Neural crest cell (in vitro differentiated cells): ENCODE measurements at regions not wholly inside any gene's neighbourhood (a gene's known extent, or its start where the extent isn't known, plus 50 kb on each side); places are given as distances from the start of the nearest gene placed in this dataset.
"Not testable (repeated sequence)": the region's sequence is repeated elsewhere in the genome, so short reads cannot be mapped to it uniquely, and the experiment has no call there.

Experiments
- DNase-seq: peaks from one replicate; pipeline ENCODE4 v3.0.0; 2021; ENCODE audit warnings: low read depth, mixed read lengths, low spot score
- H3K27ac Mint-ChIP-seq: one replicate; pipeline ENCODE4 v1.8.0; 2021; ENCODE audit warnings: mild to moderate bottlenecking, mixed read lengths; ENCODE audit not compliant: unreplicated experiment
- H3K27me3 Mint-ChIP-seq: 2 replicates; pipeline ENCODE4 v1.8.0; 2021; ENCODE audit warnings: low read depth, mild to moderate bottlenecking, mixed read lengths
- H3K36me3 Mint-ChIP-seq: 2 replicates; pipeline ENCODE4 v1.8.0; 2021; ENCODE audit warnings: low read depth, mild to moderate bottlenecking, mixed read lengths
- H3K4me1 Mint-ChIP-seq: 2 replicates; pipeline ENCODE4 v1.8.0; 2021; ENCODE audit warnings: mixed read lengths
- H3K4me3 Mint-ChIP-seq: one replicate; pipeline ENCODE4 v1.8.0; 2021; ENCODE audit warnings: mild to moderate bottlenecking, mixed read lengths
- H3K9me3 Mint-ChIP-seq: 2 replicates; pipeline ENCODE4 v1.8.0; 2021; ENCODE audit warnings: mixed read lengths
- TF ChIP-seq, protein P1 (sequence below): fragments of 200-600 bp; sonication (generic); conservative IDR thresholded peaks from 2 replicates; pipeline ENCODE4 v1.5.0; 2021; ENCODE audit warnings: antibody characterized with exemption, mild to moderate bottlenecking

DNA sequence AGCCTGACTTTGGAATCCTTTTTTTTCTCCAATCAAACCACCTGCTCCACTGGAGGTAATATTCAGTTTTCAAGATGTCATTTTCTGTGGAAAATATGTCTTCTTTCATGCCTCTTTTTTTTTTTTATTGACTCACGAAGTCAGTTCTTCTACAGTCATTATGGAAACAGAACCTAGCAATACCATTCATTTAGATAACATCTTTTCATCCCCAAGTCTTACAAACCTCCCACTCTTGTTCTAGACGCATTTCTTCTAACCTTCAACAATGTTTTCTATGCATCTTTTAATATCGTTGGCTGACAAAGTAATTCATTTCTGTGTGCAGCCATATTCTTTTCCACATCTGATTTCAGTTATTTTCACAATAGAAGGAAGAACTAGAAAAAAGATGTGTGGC lies 474.3 kb upstream of the CCDC196 start:
- Mint-ChIP-seq H3K4me1 (peaks cover 10% of the 10 kb centered on the region), H3K36me3 (no peaks in the 10 kb centered on the region), H3K4me3 (no peak overlapping the region)

GRCh38 chr14:66013607-66014006 lies 472.6 kb upstream of the CCDC196 start:
- not testable (repeated sequence) for H3K9me3 Mint-ChIP-seq, H3K27me3 Mint-ChIP-seq, H3K4me3 Mint-ChIP-seq, H3K27ac Mint-ChIP-seq, DNase-seq, H3K36me3 Mint-ChIP-seq
- peaks cover 10% of the 10 kb centered on the region for H3K4me1 Mint-ChIP-seq

More for the DNA sequence above, 474.3 kb upstream of the CCDC196 start:
- H3K27me3 Mint-ChIP-seq, result no peaks in the 10 kb centered on the region
- no peak for DNase-seq
- no peak overlapping the region for H3K27ac Mint-ChIP-seq
- peaks cover 5% of the 10 kb centered on the region for H3K9me3 Mint-ChIP-seq
- TF ChIP-seq, protein P1, sequence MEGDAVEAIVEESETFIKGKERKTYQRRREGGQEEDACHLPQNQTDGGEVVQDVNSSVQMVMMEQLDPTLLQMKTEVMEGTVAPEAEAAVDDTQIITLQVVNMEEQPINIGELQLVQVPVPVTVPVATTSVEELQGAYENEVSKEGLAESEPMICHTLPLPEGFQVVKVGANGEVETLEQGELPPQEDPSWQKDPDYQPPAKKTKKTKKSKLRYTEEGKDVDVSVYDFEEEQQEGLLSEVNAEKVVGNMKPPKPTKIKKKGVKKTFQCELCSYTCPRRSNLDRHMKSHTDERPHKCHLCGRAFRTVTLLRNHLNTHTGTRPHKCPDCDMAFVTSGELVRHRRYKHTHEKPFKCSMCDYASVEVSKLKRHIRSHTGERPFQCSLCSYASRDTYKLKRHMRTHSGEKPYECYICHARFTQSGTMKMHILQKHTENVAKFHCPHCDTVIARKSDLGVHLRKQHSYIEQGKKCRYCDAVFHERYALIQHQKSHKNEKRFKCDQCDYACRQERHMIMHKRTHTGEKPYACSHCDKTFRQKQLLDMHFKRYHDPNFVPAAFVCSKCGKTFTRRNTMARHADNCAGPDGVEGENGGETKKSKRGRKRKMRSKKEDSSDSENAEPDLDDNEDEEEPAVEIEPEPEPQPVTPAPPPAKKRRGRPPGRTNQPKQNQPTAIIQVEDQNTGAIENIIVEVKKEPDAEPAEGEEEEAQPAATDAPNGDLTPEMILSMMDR, result no peak

- H3K27me3 Mint-ChIP-seq, result no peaks in the 10 kb centered on the region
- TF ChIP-seq, protein P1, result no peak
- no peak overlapping the region for H3K27ac Mint-ChIP-seq
- peaks cover 4% of the 10 kb centered on the region for H3K9me3 Mint-ChIP-seq
- no peak for DNase-seq
- H3K4me1 Mint-ChIP-seq, result peaks cover 5% of the 10 kb centered on the region
- no peaks in the 10 kb centered on the region for H3K36me3 Mint-ChIP-seq
- H3K4me3 Mint-ChIP-seq, result no peak overlapping the region
These were observed 470.9 kb upstream of the CCDC196 start for GRCh38 chr14:66015071-66015780.

DNA sequence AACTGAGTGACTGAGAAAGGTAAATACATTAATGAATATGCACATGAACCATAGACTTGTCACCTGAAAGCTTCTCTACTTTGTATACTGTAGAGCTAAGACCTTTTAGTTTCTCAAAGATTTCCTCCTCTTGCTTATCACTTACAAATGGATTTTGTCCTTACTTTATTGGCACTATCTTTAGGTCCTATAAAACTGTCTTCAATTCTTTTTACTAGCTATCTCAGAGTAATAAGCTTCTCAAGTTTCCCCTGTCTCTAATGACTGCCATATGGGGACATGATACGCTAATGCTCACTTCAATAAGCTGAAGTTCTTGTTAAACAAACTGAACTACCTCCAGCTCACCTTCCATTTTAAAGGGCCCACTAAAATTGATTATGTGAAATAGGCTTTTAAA lies 468.2 kb upstream of the CCDC196 start:
- Mint-ChIP-seq H3K27me3 (no peaks in the 10 kb centered on the region), H3K9me3 (peaks cover 6% of the 10 kb centered on the region), H3K36me3 (no peaks in the 10 kb centered on the region), H3K4me1 (peaks cover 4% of the 10 kb centered on the region), H3K4me3 (no peak overlapping the region), H3K27ac (no peak overlapping the region)
- TF ChIP-seq, protein P1, result no peak
- DNase-seq, result no peak

GRCh38 chr14:66022526-66022925 lies 463.6 kb upstream of the CCDC196 start:
- H3K27me3 Mint-ChIP-seq, result no peaks in the 10 kb centered on the region
- peaks cover 9% of the 10 kb centered on the region for H3K4me1 Mint-ChIP-seq
- TF ChIP-seq, protein P1, result no peak
- H3K4me3 Mint-ChIP-seq, result no peak overlapping the region
- no peak overlapping the region for H3K27ac Mint-ChIP-seq
- H3K9me3 Mint-ChIP-seq, result peaks cover 10% of the 10 kb centered on the region
- H3K36me3 Mint-ChIP-seq, result peaks cover 4% of the 10 kb centered on the region
- DNase-seq, result no peak

DNA sequence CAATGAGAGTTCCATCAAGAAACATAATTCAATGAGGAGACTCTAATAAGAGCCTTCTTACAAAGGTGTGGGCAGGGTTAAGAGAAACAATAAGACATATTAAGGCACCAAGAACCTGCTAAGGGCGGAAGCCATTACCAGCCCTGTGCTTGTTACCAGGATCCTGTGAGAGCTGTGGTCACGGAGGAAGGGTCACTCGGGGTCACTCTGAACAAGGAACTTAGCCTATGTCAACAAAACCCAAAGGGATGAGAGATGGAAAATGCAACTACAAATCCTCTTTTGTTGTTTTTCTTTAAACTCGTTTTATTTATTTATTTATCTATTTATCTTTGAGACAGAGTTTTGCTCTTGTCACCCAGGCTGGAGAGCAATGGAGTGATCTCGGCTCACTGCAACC lies 460.4 kb upstream of the CCDC196 start:
- peaks cover 15% of the 10 kb centered on the region for H3K9me3 Mint-ChIP-seq
- no peaks in the 10 kb centered on the region for H3K27me3 Mint-ChIP-seq
- H3K36me3 Mint-ChIP-seq, result peaks cover 7% of the 10 kb centered on the region
- peaks cover 9% of the 10 kb centered on the region for H3K4me1 Mint-ChIP-seq
- TF ChIP-seq, protein P1, result no peak
- H3K4me3 Mint-ChIP-seq, result no peak overlapping the region
- no peak for DNase-seq
- H3K27ac Mint-ChIP-seq, result no peak overlapping the region

- H3K9me3 Mint-ChIP-seq, result peaks cover 22% of the 10 kb centered on the region
- H3K4me3 Mint-ChIP-seq, H3K27ac Mint-ChIP-seq, H3K27me3 Mint-ChIP-seq, DNase-seq: not testable (repeated sequence)
- peaks cover 18% of the 10 kb centered on the region for H3K36me3 Mint-ChIP-seq
- H3K4me1 Mint-ChIP-seq, result peaks cover 13% of the 10 kb centered on the region
These were observed 454.2 kb upstream of the CCDC196 start for GRCh38 chr14:66031981-66032380.
